ENCODE measurements at regions not wholly inside any gene's neighbourhood (a gene's known extent, or its start where the extent isn't known, plus 50 kb on each side); places are given as distances from the start of the nearest gene placed in this dataset.

GRCh38 chr1:189819751-189820150, 657.9 kb downstream of the BRINP3 start:
- intact Hi-C loops (cut with DNase I): no loop called here
- Histone ChIP-seq H3K27me3 (no peaks in the 10 kb centered on the region), H3K27ac (no peak overlapping the region), H3K9me3 (no peaks in the 10 kb centered on the region), H3K36me3 (replicated peaks in 1 of 2; ENCODE audit: insufficient read depth in 1 of 2, low read depth in 2 of 2) (no peaks in the 10 kb centered on the region), H3K4me1 (no peaks in the 10 kb centered on the region), H3K4me3 (no peak overlapping the region)
- 35 to 51% methylated on average over 2 of the region's 2 CpGs for WGBS, 2 donors
- TF ChIP-seq POLR2A (IDR thresholded peaks at IDR 0.05): no peak
- TF ChIP-seq, protein P1, sequence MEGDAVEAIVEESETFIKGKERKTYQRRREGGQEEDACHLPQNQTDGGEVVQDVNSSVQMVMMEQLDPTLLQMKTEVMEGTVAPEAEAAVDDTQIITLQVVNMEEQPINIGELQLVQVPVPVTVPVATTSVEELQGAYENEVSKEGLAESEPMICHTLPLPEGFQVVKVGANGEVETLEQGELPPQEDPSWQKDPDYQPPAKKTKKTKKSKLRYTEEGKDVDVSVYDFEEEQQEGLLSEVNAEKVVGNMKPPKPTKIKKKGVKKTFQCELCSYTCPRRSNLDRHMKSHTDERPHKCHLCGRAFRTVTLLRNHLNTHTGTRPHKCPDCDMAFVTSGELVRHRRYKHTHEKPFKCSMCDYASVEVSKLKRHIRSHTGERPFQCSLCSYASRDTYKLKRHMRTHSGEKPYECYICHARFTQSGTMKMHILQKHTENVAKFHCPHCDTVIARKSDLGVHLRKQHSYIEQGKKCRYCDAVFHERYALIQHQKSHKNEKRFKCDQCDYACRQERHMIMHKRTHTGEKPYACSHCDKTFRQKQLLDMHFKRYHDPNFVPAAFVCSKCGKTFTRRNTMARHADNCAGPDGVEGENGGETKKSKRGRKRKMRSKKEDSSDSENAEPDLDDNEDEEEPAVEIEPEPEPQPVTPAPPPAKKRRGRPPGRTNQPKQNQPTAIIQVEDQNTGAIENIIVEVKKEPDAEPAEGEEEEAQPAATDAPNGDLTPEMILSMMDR (IDR thresholded peaks at IDR 0.05): no peak
- no peak for ATAC-seq
- DNase-seq: no peak

- intact Hi-C loops (cut with DNase I): no loop called here
- H3K27me3 ChIP-seq: no peaks in the 10 kb centered on the region
- H3K27ac ChIP-seq: no peak overlapping the region
- H3K4me3 ChIP-seq: no peak overlapping the region
- H3K4me1 ChIP-seq: no peaks in the 10 kb centered on the region
- 0% methylated on average over 1 of the region's 1 CpG for WGBS, 2 donors
- H3K36me3 ChIP-seq (replicated peaks in 1 of 2; ENCODE audit: insufficient read depth in 1 of 2, low read depth in 2 of 2): no peaks in the 10 kb centered on the region
- no peak for DNase-seq
- ATAC-seq: no peak
- no peaks in the 10 kb centered on the region for H3K9me3 ChIP-seq
- TF ChIP-seq, protein P1 (IDR thresholded peaks at IDR 0.05): no peak
- no peak for TF ChIP-seq POLR2A (IDR thresholded peaks at IDR 0.05)
Observed at GRCh38 chr1:189821833-189822232, 655.8 kb downstream of the BRINP3 start.

DNA sequence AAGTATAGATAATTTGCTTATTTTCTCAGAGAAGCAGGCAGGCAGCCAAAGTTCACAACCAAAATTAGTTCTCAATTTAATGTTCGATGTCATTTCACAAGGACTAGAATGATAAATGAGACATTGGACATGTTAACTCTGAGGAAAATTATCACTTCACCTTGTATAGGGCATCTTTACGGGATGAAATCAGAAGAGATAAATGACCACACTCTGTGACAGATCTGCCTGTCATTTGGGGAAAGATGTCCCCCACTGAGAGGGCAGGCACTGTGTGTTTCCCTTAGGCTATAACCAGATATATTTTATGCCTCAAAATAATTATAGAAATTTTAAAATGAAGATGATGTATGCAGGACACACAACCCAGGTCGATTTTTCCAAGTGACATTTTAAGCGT, 642.9 kb downstream of the BRINP3 start:
- no peaks in the 10 kb centered on the region for H3K4me1 ChIP-seq
- ATAC-seq: no peak
- no peaks in the 10 kb centered on the region for H3K27me3 ChIP-seq
- no peak overlapping the region for H3K4me3 ChIP-seq
- intact Hi-C loops (cut with DNase I): no loop called here
- H3K27ac ChIP-seq: no peak overlapping the region
- WGBS, 2 donors: 39 to 41% methylated on average over 4 of the region's 4 CpGs
- TF ChIP-seq, protein P1 (IDR thresholded peaks at IDR 0.05): no peak
- TF ChIP-seq POLR2A (IDR thresholded peaks at IDR 0.05): no peak
- DNase-seq: no peak
- H3K9me3 ChIP-seq: no peaks in the 10 kb centered on the region
- H3K36me3 ChIP-seq (replicated peaks in 1 of 2; ENCODE audit: insufficient read depth in 1 of 2, low read depth in 2 of 2): no peaks in the 10 kb centered on the region

DNA sequence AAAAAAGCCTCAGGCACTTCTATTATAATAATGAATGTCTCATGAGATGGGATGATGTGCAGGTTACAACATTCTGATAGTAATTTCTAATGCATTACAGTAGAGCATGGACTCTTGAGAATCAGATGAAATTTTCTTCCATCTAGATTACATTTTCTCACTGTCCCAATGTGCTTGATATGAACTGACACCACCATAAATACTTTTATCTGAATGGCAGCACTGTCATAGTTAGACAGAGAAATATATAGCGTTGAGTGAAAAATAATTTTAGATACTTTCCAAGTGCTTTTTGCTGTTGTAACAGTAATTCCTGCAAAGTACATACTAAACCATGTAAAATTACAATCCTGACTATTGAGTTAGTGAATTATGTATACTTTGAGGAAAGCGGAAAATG, 630.1 kb downstream of the BRINP3 start:
- H3K27me3 ChIP-seq: no peaks in the 10 kb centered on the region
- H3K4me3 ChIP-seq: no peak overlapping the region
- intact Hi-C loops (cut with DNase I): no loop called here

DNA sequence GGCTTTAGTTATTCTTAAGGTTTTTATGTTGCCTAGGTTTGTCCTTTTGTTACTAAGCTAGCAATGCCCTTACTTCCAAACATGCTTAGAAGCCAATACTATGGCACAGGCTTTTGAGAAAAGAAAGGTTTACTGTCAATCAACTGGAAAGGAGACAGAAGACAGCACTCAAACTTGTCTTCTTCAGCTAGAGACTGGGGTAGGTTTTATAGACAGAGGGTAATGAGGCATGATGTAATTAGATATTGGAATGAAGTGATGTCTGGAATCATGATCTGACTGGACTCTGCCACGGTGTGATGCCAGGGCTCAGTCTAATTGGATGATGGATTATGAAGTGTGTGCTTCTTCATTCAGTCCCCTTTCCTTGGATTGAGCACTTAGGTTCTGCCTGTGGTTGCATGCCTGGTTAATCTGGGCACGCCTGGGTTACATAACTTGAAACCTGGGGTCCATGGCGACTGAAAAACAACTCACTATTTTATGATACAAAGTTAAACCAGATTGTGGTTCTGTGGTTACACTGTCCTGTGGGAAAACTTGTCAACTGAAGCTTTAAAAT, 625.8 kb downstream of the BRINP3 start:
- H3K27me3 ChIP-seq: no peaks in the 10 kb centered on the region
- ATAC-seq (no peak), DNase-seq (no peak)
- no peak overlapping the region for H3K4me3 ChIP-seq
- no peak overlapping the region for H3K27ac ChIP-seq
- H3K36me3 ChIP-seq (replicated peaks in 1 of 2; ENCODE audit: insufficient read depth in 1 of 2, low read depth in 2 of 2): no peaks in the 10 kb centered on the region
- intact Hi-C loops (cut with DNase I): no loop called here
- H3K4me1 ChIP-seq: no peaks in the 10 kb centered on the region
- H3K9me3 ChIP-seq: no peaks in the 10 kb centered on the region
- 55 to 60% methylated on average over 3 of the region's 3 CpGs for WGBS, 2 donors
- no peak for TF ChIP-seq POLR2A (IDR thresholded peaks at IDR 0.05)
- TF ChIP-seq, protein P1 (IDR thresholded peaks at IDR 0.05): no peak

More for the DNA sequence above, 630.1 kb downstream of the BRINP3 start:
- Histone ChIP-seq H3K27ac (no peak overlapping the region), H3K4me1 (no peaks in the 10 kb centered on the region), H3K36me3 (replicated peaks in 1 of 2; ENCODE audit: insufficient read depth in 1 of 2, low read depth in 2 of 2) (no peaks in the 10 kb centered on the region), H3K9me3 (no peaks in the 10 kb centered on the region)
- DNase-seq: no peak
- ATAC-seq: no peak
- TF ChIP-seq, protein P1 (IDR thresholded peaks at IDR 0.05): no peak
- no peak for TF ChIP-seq POLR2A (IDR thresholded peaks at IDR 0.05)
- 86 to 91% methylated on average over 2 of the region's 2 CpGs for WGBS, 2 donors

All from body of pancreas (tissue), 4 donors.